HG03520 (cell line): ENCODE measurements at regions not wholly inside any gene's neighbourhood (a gene's known extent, or its start where the extent isn't known, plus 50 kb on each side); places are given as distances from the start of the nearest gene placed in this dataset.
"Not testable (repeated sequence)": the region's sequence is repeated elsewhere in the genome, so short reads cannot be mapped to it uniquely, and the experiment has no call there.

Experiments used
- ATAC-seq: cut with Tn5 transposase; IDR thresholded peaks from one replicate; pipeline ENCODE4 v1.9.1; 2021; ENCODE audit warnings: mild to moderate bottlenecking, moderate library complexity; ENCODE audit not compliant: unreplicated experiment

DNA sequence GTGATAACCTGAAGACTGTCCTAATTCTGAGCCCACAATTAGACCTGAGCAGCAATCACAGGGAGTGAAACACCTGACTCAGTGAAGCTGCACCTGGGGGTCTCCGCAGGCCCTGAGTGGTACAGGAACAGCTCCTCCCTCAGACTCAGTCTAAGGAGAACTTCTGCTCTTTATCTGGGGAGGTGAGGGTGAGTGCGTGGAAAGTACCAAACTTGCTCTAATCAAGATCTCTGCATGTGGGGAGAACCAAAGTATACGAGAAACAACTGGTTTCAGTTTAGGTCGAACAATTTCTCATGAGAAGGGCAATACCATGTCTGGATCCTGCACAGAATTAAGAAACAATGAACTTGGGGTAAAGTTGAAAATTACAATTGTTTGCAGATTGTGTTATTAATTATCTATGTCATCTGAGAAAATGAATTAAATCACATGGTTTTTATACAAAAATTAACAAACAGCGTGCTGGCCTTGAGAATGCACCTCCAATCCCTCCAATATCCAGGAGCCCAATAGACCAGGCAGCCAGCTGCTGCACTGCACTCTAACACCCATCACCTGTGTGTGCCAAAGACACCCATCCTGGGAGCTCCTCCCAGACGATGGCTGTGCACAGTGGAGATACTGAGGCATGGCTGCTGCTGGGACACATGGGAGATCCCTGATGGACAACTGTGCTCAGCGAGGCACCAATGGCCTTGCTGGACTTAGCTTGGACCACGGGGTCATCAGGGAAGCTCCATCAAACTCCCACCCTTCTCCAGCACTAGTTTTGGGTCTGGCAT lies 828.8 kb downstream of the TMEM121 start:
- not testable (repeated sequence) for ATAC-seq

DNA sequence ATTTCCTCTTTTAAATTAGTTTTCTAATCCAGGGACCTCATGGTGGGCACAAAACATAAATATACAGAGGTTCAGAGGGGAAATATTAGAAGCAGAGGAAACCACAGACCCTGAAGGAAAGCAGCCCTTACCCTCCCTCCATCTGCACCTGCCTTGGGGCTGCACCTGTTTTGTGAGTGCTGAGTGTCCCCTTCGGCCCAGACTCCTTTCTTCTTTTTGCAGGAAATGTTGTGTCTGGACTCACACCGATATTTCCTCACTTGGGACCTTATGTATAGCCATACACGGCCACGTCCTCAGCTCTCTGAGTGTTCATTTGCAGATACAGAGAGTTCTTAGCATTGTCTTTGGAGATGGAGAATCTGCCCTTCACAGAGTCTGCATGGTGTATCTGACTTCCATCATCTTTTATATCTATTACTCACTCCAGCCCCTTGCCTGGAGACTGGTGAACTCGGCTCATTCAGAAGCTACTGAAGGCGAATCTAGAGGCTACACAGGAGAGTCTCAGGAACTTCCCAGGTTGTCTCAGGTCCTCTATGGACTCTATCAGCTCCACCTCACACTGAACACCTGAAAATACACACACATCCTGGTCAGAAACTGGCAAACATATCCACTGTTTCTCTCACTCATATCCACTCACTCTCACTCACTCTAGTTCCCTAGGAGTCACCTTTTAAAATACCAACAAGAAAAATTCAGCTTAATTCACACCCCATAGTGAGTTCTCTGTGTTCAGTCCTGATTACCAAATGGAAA lies 829.7 kb downstream of the TMEM121 start:
- ATAC-seq, result not testable (repeated sequence)

DNA sequence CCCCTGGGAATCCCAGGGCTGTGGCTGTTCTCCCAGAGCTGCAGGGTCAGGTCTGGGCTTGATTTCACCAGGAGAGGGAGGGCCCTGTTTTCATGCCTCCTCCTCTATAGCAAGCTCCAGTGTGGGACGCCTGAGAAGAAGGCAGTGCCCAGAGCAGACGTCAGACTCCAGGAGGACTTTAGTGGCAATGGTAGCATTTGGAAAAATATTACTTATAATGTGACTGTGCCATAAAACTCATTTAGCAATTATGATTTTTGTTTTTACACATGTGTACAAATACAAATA lies 830.2 kb downstream of the TMEM121 start:
- not testable (repeated sequence) for ATAC-seq

DNA sequence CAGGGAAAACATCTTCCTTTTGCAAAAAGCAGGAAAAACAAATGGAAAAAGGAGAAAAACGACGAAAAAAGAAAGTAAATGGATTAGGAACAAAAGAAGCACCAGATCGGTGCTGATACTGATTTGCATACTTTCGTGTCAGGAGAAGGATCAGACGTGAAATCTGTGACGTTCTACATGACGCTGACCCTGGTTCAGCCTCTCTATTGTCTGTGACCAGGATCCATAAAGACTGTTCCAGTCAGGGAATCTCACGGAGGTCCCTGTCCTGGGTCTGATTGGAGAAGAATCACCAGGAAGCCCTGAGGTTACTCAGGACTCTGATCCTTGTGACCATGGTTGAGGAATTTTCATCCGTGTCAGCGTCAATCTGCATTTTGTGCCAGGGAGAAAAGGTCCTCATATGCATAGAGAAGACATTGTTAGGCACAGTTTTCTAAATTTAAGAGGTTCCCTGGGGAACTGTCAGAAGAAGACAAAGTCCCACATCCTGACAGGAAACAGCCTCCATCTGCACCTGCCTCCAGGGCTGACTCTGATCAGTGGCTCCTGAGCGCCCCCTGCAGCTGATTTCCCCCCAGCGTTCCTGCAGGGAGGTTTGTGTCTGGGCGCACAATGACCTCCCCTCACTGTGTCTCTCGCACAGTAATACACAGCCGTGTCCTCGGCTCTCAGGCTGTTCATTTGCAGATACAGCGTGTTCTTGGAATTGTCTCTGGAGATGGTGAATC lies 832.9 kb downstream of the TMEM121 start:
- not testable (repeated sequence) for ATAC-seq

DNA sequence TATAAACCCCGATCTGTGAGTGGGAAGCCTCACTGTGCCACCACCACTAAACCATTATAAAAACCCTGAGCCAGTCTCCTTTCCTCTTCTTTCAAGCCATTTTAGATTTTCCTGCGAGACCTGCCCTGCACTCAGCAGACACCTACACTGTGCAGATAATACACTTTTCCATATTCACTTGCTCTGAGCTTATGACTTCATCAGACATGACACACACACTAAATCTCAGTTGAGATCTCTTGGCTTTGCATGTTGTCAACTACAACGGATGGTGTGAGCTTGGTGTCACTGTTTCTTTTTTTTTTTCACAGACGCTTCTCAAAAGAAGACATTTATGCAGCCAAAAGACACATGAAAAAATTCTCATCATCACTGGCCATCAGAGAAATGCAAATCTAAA lies 839.0 kb downstream of the TMEM121 start:
- ATAC-seq, result not testable (repeated sequence)

DNA sequence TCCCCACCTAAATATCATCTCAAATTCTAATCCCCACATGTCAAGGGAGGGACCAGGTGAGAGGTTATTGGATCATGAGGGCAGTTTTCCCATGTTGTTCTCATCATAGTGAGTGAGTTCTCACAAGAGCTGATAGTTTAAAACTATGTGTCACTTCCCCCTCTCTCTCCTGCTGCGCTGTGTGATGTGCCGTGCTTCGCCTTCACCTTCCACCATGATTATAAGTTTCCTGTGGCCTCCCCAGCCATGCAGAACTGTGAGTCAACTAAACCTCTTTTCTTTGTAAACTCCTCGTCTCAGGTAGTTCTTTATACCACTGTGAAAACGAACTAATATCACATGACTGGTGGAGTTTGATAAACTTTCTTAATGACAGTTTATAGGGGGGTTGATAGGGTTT lies 839.5 kb downstream of the TMEM121 start:
- ATAC-seq, result not testable (repeated sequence)

DNA sequence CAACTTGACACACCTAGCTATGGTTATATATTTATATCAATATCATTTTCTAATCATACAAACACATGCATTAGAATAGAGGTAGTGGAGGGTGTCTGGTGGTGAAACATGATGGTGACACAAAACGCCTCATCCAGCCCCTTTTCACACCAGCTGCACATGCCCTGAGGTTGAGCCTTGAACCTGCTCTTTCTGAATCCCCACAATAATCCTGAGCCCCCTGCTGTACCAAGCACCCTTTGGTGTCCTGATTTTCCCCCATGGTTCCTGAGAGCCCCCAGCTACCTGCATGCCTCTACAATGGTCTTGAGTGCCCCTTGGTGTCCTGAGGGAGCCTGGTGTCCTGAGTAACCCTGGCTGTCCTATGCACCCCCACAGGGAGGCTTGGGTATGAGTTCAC lies 840.6 kb downstream of the TMEM121 start:
- not testable (repeated sequence) for ATAC-seq

DNA sequence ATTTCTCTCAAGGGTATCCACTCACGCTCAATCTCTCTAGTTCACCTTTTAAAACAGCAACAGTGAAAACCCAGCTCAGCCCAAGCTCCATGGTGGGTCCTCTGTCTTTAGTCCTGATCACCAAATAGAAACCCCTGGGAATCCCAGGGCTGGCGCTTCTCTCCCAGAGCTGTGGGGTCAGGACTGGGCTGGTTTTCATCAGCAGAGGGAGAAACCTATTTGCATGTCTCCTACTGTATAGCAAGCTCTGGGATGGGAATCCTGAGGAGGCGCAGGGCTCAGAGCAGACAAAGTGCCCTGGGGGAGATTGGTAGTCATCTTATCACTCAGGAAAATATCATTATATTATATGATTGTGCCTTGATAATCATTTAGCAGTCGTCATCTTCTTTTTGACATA lies 843.1 kb downstream of the TMEM121 start:
- ATAC-seq, result not testable (repeated sequence)

DNA sequence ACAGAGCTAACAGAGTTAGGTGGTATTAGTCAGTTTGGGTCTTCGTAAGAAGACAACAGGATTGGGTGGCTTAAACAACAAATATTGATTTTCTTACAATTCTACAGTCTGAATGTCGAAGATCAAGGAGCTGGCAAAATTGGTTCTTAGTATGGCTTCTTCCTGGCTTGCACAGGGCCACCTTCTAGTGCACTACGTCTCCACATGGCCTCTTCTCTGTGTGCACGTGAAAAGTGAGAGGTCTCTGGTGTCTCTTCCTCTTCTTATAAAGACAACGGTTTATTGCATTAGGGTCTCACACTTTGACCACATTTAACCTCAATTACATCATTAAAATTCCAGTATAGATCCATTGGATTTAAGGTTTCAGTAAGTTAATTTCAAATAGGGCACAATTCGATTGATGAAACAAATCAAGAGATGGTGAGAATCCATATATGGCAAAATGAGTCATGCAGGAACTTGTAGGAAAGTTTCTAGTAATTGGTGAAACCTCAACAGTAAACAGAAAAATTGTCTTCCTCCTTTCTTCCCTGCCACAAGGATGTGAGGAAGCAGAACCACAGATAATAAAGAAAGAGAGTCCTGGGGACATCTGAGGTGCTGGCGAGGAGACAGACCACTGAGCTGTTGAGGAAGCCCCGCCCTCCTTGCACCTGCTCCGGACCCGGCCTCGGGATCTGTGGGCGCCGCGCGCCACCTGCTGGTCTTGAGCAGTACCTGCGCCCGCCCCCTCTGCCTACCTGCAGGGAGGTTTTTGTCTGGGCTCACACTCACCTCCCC lies 846.7 kb downstream of the TMEM121 start:
- ATAC-seq, result no peak

DNA sequence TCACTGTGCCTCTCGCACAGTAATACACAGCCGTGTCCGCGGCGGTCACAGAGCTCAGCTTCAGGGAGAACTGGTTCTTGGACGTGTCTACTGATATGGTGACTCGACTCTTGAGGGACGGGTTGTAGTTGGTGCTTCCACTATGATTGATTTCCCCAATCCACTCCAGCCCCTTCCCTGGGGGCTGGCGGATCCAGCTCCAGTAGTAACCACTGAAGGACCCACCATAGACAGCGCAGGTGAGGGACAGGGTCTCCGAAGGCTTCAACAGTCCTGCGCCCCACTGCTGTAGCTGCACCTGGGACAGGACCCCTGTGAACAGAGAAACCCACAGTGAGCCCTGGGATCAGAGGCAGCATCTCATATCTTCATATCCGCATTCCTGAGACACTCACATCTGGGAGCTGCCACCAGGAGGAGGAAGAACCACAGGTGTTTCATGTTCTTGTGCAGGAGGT lies 847.3 kb downstream of the TMEM121 start:
- not testable (repeated sequence) for ATAC-seq

DNA sequence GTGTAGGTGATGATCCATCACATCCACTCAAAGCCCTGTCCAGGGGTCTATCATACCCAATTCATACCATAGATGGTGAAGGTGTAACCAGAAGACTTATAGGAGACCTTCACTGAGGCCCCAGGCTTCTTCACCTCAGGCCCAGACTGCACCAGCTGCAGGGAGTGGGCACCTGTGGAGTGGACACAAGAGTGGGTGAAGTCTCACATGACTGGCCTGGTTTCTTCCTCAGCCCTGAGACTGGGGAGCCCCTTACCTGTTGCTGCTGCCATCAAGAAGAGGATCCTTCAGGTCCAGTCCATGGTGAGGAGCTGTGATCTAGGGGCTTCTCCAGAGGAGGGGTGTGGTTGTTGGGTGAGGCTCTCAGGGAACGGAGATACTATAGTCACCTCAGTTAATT lies 851.0 kb downstream of the TMEM121 start:
- ATAC-seq, result no peak

DNA sequence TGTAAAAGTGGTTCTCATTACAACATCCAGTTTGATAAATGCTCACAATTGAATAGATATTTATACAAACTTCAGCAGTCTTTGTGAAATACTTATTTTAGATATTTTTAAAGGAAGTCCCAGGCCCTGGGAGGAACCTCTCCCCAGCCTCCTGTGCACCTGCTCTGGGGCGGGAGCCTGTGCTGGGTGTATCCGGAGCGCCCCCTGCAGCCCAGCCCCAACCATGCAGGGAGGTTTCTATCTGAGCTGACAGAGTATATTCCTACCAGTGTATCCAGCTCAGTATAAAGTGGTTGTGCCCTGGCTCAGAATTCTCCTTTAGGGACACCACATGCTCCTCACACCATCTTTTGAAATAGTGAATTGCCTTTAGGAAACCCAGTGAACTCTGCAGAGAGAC lies 851.8 kb downstream of the TMEM121 start:
- ATAC-seq, result no peak

DNA sequence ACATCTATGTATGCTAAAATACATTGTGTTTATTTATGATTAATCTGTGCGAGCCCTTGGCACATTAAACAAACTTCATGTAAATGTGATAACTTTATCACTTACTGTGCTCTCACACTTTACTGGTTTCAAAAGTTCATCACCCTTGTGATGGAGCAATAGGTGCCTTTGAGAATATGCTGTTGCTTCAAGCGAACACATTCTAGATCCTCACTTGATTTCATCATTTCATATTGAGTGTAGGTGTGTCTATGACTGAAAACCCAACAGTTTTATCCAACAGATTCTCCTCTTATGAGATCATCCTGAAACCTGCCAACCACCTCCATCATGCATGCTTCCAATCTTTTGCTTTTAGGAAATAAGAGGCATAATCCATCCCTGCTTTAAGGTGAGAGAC lies 854.4 kb downstream of the TMEM121 start:
- ATAC-seq, result no peak

DNA sequence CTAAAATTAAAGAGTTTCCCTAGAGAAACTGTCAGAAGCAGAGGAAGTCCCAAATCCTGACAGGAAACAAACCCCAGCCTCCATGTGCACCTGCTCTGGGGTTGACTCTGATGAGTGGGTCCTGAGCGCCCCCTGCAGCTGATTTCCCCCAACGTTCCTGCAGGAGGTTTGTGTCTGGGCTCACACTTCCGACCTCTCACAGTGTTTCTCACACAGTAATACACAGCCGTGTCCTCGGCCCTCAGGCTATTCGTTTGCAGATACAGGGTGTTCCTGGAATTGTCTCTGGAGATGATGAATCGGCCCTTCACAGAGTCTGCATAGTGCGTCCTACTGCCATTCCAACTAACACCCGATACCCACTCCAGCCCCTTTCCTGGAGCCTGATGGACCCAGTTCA lies 862.8 kb downstream of the TMEM121 start:
- not testable (repeated sequence) for ATAC-seq

DNA sequence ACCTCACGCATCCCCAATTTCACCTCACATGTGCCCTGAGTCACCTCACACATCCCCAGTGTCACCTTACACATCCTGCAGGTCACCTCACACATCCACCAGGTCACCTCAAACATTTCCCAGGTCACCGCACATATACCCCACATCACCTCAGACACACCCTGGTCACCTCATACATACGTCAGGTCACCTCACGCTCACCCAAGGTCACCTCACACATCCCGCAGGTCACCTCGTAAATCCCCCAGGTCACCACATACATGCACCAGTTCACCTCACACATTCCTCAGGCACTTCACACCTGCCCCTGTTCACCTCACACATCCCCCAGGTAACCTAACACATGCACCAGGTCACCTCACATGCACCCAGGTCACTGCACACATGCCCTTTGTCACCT lies 864.0 kb downstream of the TMEM121 start:
- no peak for ATAC-seq

DNA sequence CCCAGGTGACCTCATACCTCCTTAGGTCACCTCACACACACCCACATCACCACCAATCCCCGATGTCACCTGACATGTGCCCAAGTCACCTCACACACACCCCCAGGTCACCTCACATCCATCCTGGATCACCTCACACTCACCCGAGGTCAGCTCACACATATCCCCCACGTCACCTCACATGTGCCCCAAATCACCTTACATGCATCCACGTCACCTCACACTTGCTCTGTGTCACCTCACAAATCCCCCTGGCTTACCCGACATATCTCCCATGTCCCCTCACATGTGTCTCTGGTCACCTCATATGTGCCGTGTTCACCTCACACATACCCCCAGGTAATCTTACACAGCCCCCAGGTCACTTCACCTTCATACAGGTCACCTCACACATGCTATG lies 864.6 kb downstream of the TMEM121 start:
- ATAC-seq, result no peak

DNA sequence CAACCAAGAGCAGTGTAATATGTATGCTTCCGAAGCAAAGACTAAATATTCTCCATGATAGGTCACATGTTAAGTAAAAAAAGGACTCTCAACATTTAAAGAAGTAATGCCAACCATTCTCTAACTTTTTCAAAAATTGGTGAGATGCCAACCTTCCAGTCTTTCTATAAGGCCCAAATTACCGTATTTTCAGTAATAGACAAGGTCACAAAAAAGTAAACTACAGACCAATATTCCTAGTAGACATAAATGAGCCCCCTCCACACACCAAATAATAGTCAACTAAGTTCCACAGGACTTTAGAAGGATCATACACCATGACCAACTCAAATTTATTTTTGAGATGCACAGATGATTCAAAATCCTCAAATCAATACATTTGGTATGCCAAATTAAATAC lies 867.4 kb downstream of the TMEM121 start:
- ATAC-seq, result no peak

DNA sequence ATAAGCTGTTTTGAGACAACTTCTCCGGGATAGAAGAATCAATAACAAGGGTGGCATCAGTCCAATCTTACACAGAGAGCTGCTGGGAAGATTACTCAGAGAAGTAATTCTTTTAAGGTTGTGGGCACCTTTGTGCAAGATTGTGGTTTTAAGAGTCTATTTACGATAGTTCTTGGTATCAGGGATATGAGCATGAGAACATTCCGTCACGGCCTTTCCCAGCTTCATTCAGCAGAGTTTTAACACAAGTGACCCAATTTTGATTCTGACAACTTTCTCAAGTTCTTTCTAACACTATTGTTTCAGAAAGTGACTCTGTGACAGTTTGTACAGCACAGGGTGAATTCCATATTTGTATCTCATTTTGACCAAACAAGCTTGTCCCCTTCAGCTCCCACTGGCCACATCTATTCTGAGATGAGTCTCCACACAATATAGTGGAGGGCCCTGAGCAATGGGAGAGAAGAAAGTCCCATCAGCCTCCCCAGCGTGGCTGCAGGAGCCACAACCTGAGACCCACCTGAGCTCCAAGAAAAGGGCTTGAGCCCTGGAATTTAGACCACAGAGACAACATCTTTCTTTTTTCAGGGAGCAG lies 869.2 kb downstream of the TMEM121 start:
- ATAC-seq, result no peak

DNA sequence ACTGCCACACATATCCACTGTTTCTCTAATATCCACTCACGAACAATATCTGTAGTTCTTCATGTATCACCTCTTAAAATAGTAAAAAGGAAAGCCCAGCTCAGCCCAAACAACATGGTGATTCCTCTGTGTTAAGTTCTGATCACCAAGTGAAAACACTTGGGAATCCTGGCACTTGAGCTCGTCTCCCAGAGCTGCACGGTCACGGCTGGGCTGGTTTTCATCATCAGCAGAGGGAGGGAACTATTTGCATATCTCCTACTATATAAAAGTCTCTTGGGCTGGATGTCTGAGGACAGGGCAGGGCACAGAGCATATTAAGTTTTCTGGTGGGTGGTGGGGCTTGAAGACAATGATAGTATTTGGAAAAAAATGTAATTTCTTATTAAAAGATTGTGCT lies 870.6 kb downstream of the TMEM121 start:
- ATAC-seq, result no peak

DNA sequence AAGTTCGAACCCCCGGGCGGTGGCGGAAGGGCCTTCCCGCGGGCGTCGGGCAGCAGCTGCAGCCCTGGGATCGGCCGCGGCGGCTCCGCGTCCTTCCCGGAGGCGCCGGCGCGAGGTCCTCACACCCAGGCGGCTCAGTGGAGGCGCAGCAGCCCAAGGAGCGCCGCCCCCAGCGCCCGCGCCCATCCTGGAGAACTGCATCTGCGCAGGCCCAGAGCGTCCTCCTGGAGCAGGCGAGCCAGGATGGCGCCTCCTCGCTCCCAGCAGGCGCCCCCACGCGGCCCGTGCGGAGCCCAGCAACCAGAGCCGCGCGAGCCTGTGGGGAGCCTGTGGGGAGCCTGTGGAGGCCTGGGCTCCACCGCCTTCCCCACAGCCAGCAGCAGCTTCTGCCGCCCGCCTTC lies 872.5 kb downstream of the TMEM121 start:
- ATAC-seq, result not testable (repeated sequence)

DNA sequence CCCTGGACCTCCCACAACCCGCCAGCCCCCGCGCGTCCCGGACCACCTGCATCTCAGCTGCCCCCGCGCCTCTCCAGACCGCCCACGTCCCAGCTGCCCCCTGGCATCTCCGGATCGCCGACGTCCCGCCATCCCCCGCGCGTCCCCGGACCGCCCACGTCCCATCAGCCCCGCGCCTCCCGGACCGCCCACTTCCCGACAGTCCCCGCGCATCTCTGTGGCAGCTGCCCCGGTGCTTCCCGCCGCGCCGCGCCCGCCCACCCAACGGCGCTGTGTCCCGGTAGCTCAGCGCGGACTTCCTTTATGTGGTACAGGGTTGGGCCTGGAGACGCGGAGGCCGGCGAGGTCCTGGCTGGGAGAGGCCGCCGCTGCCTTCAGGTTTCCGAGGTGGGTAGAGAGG lies 874.9 kb downstream of the TMEM121 start:
- ATAC-seq, result not testable (repeated sequence)
